GM21381 (cell line): ENCODE measurements at regions not wholly inside any gene's neighbourhood (a gene's known extent, or its start where the extent isn't known, plus 50 kb on each side); places are given as distances from the start of the nearest gene placed in this dataset.

Experiments used
- ATAC-seq: cut with Tn5 transposase; IDR thresholded peaks from one replicate; pipeline ENCODE4 v1.9.1; 2021; ENCODE audit warnings: mild to moderate bottlenecking, moderate library complexity; ENCODE audit not compliant: unreplicated experiment

- ATAC-seq = no peak
Measured at GRCh38 chr9:108182270-108182669, 673.5 kb downstream of the ACTL7B start.

GRCh38 chr9:108181441-108181840, 674.3 kb downstream of the ACTL7B start:
- ATAC-seq = no peak

- no peak for ATAC-seq
Measured at GRCh38 chr9:108180541-108180940, 675.2 kb downstream of the ACTL7B start.

- no peak for ATAC-seq
Measured at GRCh38 chr9:108178318-108178717, 677.5 kb downstream of the ACTL7B start.

GRCh38 chr9:108168236-108168850, 678.8 kb upstream of the KLF4 start:
- no peak for ATAC-seq

- no peak for ATAC-seq
Measured at GRCh38 chr9:108167136-108167900, 677.7 kb upstream of the KLF4 start.

GRCh38 chr9:108166519-108166918, 677.0 kb upstream of the KLF4 start:
- ATAC-seq = no peak

GRCh38 chr9:108163321-108164005, 673.9 kb upstream of the KLF4 start:
- no peak for ATAC-seq

- ATAC-seq = no peak
Measured at GRCh38 chr9:108162664-108163063, 673.1 kb upstream of the KLF4 start.

GRCh38 chr9:108161503-108161902, 671.9 kb upstream of the KLF4 start:
- ATAC-seq = no peak

GRCh38 chr9:108160706-108161355, 671.3 kb upstream of the KLF4 start:
- ATAC-seq = no peak

GRCh38 chr9:108160039-108160438, 670.5 kb upstream of the KLF4 start:
- ATAC-seq = no peak

- no peak for ATAC-seq
Measured at GRCh38 chr9:108158236-108158995, 668.8 kb upstream of the KLF4 start.

- ATAC-seq = no peak
Measured at GRCh38 chr9:108156270-108156998, 666.9 kb upstream of the KLF4 start.

- ATAC-seq = no peak
Measured at GRCh38 chr9:108153416-108153815, 663.8 kb upstream of the KLF4 start.

GRCh38 chr9:108150736-108151586, 661.4 kb upstream of the KLF4 start:
- no peak for ATAC-seq

- no peak for ATAC-seq
Measured at GRCh38 chr9:108149326-108149725, 659.8 kb upstream of the KLF4 start.

- ATAC-seq = no peak
Measured at GRCh38 chr9:108142504-108143201, 653.1 kb upstream of the KLF4 start.

GRCh38 chr9:108142142-108142503, 652.6 kb upstream of the KLF4 start:
- no peak for ATAC-seq
